ENCODE measurements at regions not wholly inside any gene's neighbourhood (a gene's known extent, or its start where the extent isn't known, plus 50 kb on each side); places are given as distances from the start of the nearest gene placed in this dataset.

DNA sequence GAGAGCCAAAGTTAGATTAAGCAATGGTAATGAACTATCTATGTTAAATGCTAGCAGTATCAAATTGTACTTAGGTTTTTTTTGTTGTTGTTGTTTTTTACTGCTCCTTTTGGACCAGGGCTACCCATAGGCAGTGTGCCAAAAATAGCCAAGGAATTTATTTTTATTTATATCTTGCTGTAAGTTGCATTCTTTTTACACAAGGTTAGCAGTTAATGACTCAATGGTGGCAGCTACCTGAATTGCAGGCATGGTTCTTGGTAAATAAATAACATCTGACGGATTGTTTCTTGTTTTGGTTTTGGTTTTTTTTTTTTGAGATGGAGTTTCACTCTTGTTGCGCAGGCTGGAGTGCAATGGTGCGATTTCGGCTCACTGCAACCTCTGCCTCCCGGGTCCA is 194.8 kb upstream of the TSC22D1 start:
- no peak for DNase-seq

DNA sequence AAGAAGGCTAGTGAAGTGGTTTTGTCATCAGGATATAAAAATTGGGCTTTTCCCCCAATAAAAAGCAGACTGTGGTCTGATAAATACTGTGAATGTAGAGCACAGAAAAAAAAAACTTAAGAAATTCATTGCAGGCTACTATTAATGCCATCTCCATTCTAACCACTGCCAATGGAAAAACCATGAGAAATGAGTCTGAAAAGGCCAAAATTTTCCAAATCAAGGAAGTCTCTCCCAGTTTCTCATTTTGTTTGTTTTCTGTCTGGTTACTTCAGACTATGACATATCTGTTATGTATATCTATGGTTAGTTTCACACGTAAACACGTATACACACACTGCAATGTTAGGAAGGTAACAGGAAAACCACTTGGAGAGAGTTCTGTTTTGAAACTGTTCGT is 193.6 kb upstream of the TSC22D1 start:
- DNase-seq = no peak

DNA sequence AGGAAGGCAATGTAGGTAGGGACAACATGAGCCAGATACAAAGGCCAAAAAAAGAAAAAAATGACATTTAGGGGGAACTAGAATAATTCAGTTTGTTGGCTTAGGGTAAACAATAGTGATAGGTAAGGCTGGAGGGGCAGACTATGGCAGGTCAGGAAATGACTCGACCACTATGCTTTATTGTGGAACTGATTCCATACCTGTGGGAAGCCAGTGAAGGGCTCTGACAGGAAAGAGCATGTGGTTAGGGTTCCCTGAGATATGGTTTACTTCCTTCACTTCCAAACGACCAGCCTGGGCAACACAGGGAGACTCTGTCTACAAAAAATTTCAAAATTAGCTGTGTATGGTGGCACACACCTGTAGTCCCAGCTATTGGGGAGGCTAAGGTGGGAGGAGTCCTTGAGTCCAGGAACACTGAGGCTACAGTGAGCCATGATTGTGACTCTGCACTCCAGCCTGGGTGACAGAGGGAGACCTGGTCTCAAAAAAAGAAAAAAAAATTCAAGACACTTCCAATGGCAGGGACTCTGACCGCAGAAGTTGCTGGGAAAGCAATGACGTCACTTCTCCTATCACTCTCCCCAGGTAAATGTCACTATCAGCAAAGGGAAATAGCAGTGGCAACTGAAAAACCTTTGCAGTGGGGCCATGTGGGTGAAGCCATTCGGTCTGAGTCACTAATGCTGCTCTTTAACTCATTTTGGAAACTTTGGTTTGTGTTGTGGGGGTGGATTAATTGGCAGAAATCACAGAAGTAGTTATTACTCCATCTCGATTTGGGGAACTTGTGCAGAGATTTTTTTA is 192.8 kb upstream of the TSC22D1 start:
- DNase-seq = no peak

DNA sequence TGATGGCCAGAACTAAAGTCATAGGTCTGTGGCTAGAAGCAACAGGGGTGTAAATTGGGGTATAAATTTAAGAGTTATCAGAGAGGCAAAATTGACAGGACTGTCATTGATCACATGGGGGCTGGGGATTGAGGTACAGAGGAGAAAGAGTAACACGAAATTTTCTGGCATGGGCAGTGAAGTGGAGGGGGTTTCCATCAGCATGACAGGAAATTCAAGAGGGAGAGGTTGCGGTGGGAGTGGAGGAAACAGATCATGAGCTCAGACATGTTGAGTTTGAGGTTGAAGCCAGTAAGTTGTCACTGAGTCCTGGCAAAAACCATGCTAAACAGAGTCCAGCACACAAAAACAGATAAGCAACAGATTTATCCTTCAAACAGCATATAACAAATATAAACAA is 192.1 kb upstream of the TSC22D1 start:
- DNase-seq = no peak

DNA sequence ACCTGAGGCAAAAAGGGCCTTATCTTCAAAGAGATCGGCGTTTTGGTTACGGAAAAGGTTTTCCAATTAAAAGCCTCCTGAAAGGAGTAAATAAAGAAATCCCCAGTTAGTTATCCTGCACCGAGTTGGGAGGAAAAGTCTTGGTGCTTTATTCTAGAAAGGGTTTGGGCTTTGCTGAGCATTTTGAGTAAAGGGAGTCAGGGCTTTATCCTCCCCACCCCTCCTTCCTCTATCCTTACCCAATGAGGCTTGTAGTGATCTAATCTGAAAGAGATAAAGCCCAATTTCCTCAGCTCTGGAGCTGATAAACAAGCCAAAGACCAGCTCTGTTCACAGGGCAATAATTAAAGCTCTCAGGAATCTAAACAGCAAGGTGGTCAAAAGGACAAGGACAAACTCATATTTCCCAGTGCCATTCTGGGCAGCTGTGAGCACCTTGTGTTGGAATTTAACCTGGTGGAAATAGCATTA is 188.9 kb upstream of the TSC22D1 start:
- no peak for DNase-seq

DNA sequence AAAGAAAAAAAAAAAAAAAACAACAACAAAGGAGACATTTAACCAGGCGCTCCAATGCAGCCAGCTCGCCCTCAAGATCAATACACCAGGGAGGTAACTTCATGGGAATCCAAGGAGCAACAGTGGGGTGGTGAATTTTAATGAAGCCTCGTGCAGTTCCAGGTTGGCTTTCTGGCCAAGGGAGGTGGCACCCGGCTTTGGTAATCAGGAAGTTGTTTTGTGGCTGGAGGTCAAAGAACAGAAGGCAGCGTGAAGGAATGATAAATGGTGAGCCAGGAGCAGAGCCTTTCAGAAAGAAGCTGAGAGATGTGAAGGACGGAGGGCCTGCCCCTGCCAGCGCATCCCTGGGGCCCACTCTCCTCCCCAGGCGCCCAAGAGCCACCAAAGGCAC is 188.2 kb upstream of the TSC22D1 start:
- no peak for DNase-seq

DNA sequence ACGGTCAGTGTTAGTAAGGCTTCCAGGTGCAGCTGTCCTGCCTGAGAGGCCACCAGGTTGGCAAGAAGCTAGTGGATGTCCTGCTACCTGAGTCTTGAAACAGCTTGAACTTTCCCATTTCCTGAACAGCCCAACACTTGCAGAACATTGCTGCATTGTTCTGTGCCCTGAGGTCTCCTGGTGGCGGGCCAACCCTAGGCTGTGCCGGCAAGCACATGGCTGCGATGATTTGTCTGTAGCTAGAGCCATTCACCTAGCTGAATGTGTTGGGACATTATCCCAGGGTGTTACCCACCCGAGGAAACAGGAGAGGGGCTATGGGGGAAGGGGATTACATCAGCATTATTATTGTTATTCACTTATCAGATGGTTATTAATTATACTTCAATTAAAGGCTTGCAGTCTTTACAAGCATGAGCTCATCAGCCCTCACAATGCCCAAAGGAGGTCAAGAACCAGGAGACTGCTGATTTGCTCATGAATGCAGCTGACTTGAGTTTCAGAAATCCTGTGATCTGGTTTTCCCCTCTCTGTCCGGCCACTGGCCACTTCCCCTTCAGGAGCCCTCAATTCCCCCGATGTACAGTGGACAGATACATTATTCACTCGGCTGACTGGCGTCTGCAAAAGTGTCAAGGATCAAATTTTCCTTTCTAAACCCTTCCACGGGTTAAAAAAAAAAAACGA is 187.6 kb upstream of the TSC22D1 start:
- no peak for DNase-seq

DNA sequence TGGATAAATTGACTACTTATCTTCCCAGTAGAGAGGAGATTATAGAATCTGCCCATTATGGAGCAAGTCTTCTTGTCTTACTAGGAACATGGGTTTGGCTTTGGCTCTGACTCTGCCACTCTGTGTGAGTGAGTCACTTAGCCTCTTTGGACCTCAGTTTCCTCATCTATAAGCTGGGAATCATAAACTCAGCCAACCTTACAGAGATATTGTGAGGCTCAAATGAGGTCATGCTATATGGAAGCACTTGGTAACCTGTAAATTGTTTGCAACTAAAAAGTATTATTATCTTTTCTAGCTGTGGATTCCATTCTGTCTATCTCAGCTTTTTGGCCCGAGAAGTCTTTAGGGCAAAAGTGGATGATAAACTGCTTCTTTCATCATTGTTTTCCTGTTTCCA is 186.8 kb upstream of the TSC22D1 start:
- no peak for DNase-seq

DNA sequence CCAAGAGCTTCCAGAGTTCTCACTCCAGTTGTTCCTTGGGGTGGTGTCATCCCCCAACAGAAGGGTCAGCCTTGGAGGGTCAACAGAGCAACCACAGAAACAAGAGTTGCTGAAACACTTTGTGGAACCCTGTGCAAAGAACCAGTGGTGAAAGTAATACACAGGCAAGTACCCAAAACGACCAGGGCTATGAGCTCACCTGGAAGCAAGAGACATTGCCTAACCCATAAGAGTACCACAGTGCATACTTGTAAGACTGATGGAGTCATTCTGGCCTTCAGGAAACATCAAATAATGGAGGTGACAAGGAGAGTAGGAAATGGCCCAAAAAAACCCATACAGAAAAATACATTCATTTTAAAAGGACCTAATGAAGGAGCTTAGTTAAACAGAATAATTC is 184.3 kb upstream of the TSC22D1 start:
- no peak for DNase-seq

DNA sequence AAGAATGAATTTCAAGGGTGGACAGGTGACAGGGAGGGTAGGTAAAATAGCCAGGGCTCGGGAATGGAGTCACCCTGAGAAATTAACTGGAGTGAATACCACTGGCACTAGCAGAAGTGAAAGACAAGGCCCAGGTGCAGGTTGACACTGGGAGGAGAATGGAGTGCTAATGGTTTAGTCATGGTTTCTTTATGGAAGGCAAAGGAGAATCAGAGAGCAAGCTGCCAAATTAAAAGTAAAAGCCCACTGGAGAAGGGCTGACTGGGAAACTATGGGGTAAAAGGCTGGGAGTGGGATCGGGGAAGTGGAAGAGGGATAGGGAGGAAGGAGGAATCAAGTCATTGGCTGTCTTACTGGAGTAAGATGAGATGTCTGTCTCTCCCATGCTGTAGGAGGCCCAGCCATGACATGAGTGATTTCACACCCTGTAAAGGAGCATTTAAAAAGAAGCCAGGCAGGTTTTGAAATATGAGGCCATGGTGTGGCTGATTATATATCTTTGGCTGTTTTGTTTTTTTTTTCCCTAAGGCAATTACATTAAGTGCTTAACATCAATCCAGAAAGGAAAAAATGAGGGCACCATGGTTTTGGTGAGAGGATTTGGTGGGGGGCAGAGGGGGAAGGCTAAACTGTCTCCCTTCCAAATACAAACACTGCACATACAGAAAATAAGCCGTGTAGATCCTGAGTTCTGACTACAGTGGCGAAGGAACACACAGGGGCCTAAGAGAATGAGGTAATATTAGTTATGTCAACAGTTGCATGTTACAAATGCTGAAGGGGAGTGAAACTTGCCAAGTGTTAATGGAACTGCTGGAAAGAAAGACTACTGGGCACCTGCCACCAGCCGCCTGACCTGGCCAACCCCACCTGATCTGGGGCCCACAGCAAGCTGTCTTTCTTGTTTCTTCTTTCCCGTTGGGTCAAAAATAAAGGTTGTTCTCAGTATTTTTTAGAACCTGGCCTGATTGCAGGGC is 183.5 kb upstream of the TSC22D1 start:
- peak; percentile 51 for DNase-seq

DNA sequence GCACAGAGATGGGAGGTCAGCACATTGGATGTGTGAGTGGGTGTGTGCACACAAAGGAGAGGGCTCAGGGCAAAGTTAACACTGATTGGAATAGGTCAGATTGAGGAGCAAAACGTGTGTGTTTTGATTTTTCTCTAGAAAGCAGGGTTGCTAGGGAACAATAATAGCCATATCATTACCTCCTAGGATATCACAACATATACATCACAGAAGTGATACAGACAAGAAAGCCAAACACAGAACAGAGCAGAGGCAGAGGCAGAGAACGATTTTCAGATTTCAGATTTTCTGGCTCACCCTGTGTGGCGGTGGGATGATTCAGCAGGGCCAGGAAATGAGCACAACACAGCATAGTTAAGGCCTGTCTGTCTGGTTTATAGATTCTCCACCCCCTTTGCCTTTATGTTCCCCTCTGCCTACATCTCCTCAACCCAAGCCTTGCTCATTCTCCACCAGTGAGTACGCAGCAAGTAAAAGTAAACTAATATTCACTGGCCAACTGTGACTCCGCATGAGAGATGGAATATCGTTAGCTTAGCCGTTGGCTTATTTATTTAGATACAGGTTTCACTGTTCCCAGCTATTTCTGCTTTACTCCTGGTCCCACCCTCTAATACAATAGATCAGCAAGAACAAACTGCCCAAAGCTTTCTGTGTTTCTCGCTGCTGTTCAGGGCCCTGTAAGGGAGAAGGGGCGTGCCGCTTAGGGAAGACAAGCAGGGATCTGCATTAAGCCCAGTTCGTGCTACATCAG is 182.7 kb upstream of the TSC22D1 start:
- DNase-seq = peak; percentile 55

DNA sequence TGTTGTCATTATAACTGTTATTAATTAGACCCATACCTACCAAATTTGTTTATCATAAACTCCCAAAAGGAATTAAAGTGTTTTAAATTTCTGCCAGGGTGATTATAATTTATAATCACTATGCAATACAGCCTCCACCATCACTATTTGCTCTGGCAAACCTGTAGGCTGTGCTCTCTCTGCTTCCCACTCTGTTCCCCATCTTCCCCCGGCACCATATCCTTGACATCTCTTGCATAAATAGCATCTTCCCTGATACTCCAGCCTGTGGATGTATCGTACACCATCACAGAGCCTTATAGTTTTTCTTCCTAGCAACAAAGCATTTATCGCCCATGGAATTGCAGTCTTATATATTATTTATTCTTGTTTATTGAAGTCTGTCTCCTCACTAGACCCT is 181.5 kb upstream of the TSC22D1 start:
- DNase-seq = no peak

DNA sequence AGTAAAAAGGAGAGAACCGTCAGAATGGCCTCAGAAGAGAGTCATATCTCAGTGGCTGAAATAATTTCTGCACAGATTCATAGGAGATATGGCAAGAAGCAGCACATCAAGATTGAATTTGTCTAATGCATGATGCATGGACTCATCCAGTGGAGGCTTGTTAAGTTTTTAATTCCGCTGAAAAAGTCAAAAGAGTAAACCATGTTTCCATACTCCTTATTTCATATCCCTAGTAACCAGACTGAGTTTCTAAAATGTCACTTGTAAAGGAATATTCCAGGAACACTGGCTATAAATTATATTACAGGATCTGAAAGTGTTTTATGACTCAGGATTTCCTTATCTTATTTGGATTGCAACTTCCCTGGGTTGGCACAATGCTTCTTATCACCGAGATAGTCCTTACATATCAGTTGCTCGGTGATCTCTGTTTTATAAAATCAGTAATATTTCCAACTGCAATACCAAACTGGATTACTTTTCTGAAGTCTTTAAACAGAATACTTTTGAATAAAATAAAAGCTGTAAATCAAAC is 180.2 kb upstream of the TSC22D1 start:
- DNase-seq = no peak

DNA sequence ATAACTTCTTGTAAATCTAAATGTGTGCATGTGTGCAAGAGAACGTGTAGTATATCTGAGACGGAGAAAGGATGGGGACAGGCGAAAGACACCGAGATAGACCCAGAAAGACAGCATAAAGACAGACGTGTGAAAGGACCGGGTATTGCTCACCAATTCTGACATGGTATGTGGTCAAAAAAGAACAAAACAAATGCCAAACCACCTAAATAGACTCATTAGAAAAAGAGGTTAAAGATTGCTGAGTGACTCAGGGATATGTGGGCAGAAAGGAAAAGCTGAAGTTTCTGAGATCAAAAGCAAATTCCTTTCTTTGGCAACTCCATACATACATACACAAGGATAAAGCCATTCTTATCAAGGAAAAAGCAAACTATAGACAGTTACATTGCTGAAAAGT is 179.7 kb upstream of the TSC22D1 start:
- no peak for DNase-seq

DNA sequence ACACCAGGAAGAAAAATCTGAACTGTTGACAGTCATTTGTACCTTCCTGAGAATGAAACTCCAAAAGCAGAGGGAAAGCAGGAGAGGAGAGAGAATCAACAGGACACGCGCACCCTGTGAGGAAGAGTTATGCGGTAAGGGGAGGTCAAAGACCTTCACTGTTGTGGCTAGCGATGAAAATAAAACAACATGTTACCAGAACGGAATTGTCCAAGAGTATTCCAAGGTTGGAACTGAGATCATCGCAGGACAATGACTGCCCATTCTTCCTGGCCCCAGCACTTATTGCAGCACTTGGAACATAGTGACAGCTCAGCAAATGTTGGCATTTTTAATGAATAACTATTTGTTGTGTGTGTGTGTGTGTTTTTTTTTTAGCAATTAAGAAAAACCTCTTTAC is 176.0 kb upstream of the TSC22D1 start:
- DNase-seq = no peak

DNA sequence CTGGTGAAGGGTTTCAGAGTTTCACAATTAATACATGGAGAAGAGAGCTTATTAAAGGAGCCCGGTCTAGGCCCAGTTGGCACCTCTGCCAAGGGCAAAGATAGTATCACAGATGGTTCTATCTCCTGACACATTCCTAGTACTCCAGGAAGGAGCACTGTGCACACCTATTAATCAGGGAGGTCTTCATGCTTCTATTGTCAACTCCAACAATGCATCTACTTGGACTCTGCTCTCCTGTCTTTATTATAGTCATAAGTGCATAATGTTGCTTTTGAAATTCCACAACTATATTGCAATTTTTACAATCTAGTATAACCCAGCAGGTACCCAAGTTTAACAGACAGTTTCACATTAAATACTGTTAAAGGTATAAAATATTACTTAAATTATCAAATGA is 174.5 kb upstream of the TSC22D1 start:
- no peak for DNase-seq

DNA sequence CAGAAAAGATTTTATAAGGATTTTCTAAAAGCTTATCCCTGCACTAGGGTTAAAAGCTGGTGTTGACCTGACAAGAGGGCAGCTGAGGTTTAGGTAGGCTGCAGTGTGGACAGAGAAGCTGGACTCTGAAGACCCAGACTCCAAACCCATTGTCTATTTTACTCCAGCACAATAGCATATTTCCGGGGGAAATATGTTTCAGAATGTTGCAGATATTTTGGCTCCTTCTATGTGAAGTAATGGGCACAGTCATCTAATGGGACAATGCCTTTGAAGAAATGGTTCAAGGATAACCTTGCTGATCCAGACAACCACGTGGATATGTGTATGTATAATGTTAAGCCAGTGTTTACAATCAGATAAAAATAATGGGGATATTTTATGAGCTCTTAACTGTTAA is 173.8 kb upstream of the TSC22D1 start:
- DNase-seq = no peak

DNA sequence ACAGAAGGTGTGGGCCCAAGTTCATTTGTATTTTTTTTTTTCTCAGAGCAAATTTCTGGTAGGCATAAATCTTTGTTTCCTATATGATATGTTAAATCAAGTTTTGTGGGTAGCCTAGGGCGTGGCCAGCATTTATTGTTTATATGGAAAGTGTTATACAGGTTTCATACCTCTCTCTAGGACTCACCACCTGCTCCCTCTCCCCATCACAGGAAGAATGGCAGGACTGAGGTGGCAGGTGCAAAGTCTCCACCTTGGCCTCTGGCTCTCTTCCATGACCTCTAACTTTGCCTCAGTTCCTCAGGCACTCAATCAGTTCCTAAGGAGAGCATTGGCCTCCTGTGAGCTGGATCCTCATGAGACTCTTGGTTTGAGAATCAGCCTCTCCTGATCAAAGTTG is 172.3 kb upstream of the TSC22D1 start:
- no peak for DNase-seq

DNA sequence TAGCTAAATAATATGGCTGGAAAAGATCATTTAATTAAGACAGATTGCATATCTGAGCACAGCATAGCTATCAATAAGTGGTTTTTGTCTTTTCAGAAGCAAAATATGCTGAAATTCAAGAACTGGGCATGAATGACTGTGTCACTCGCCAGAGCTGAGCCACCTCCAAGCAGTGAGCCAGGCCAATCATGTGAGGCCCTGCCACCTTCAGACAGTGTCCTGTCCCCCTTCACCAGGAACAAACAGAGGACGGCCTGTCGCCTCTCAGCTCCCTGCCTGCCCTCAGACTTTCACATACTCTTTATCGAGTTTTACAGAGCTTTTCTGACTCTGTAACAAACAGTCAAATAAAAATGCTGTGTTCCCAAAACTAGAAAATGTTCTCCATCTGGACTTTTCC is 171.0 kb upstream of the TSC22D1 start:
- DNase-seq = no peak

DNA sequence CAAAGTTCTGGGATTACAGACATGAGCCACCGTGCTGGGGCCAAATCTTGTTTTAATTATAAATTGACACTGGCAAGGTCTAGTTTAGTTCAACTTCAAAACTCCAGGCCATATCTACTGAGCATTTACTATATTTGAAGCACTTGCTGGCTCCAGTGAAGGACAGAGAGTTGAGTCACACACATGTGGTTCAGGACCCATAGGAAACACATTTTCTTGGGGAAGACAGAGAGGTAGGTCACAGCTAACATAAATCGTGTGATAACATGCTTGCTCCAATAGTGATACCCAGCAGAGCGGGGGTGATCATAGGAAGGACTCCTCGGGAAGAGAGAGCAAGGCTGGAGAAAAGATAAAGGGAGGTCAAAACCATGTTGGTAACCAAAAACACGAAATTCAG is 170.6 kb upstream of the TSC22D1 start:
- no peak for DNase-seq

DNA sequence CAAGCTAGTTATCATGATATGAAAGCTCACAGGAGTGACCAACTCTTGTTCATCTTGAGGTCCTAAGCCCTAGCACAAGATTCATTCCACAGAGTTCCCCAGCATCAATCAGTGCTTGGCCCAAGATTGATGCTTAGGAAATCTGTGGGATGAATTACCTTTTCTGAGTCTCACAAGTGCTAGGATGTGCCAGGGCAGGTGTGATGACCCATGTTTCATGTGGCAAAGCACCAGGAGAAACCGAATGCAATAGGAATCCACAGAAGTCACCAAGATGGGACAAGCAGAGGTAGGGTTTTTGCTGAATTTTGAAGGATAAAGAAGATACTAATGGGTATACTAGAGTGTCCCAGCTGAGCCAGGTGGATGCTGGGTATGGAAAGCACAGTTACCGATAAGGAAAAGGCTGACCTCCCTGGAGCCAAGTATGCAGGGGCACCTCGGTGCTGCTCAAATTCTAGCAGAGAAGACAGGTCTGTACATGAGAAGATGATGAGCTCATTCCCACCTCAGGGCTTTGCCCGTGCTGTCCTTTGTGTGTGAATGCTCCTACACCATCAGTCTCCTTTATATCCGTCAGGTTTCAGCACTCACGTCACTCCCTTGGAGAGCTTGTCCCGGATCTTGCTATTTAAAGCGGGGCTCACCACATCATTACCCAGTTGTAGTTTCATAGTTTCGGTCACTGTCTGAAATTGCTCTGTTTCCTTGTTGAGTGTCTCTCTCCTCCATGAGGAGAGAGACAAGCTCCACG is 168.9 kb upstream of the TSC22D1 start:
- no peak for DNase-seq

DNA sequence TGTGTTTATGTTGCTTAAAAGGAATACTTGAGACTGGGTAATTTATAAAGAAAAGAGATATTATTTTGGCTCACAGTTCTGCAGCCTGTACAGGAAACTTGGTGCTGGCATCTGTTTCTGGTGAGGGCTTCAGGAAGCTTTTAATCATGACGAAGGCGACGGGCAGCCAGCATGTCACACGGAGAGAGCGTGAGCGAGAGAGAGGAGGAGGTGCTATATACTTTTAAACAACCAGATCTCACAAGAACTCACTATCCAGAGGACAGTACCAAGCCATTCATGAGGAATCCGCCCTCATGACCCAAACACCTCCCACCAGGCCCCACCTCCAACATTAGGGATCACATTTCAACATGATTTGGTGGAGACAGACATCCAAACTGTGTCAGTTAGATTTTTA is 163.4 kb upstream of the TSC22D1 start:
- DNase-seq = no peak
